Neuronal stem cell (in vitro differentiated cells): ENCODE measurements at regions not wholly inside any gene's neighbourhood (a gene's known extent, or its start where the extent isn't known, plus 50 kb on each side); places are given as distances from the start of the nearest gene placed in this dataset.

Source experiments
- DNase-seq: peaks from one replicate; pipeline ENCODE4 v3.0.0-alpha.2; 2013; ENCODE audit warnings: low spot score
- H2AFZ ChIP-seq: one replicate; pipeline ENCODE4 v1.6.1; 2013; ENCODE audit warnings: mild to moderate bottlenecking, low read length, inconsistent platforms
- H2AK5ac ChIP-seq: 2 replicates; pipeline ENCODE4 v1.6.1; 2013; ENCODE audit warnings: low read depth, mild to moderate bottlenecking, inconsistent platforms, low read length, moderate library complexity, mixed read lengths
- H2BK120ac ChIP-seq: 2 replicates; pipeline ENCODE4 v1.6.1; 2013; ENCODE audit warnings: low read depth, mild to moderate bottlenecking, inconsistent platforms, low read length, moderate library complexity, mixed read lengths
- H2BK12ac ChIP-seq: one replicate; pipeline ENCODE4 v1.6.1; 2013; ENCODE audit warnings: low read length, inconsistent platforms
- H2BK15ac ChIP-seq: 2 replicates; pipeline ENCODE4 v1.6.1; 2013; ENCODE audit warnings: mild to moderate bottlenecking, low read length, inconsistent platforms, mixed read lengths
- H2BK5ac ChIP-seq: one replicate; pipeline ENCODE4 v1.6.1; 2013; ENCODE audit warnings: inconsistent platforms, mild to moderate bottlenecking, low read length, moderate library complexity
- H3K14ac ChIP-seq: one replicate; pipeline ENCODE4 v1.6.1; 2013; ENCODE audit warnings: low read length, inconsistent platforms
- H3K18ac ChIP-seq: 2 replicates; pipeline ENCODE4 v1.6.1; 2013; ENCODE audit warnings: low read length, inconsistent platforms
- H3K23ac ChIP-seq: 2 replicates; pipeline ENCODE4 v1.6.1; 2013; ENCODE audit warnings: low read depth, mild to moderate bottlenecking, mixed read lengths, low read length, inconsistent platforms; ENCODE audit not compliant: poor library complexity
- H3K27ac ChIP-seq: replicated peaks from 3 replicates; pipeline ENCODE4 v1.5.1; 2013; ENCODE audit warnings: low read length, inconsistent platforms
- H3K27me3 ChIP-seq, 3 experiments: 2 replicates each; pipeline ENCODE4 v1.6.1; 2013; ENCODE audit warnings: low read length in 3 of 3, mild to moderate bottlenecking in 2 of 3, inconsistent platforms in 1 of 3, low read depth in 1 of 3, mixed read lengths in 1 of 3, moderate library complexity in 1 of 3; ENCODE audit not compliant: control insufficient read depth in 3 of 3, insufficient read depth in 3 of 3
- H3K36me3 ChIP-seq, 2 donors: replicated peaks in 1 of 2; 2 replicates each; pipeline ENCODE4 v1.6.1; 2013; ENCODE audit warnings: low read length in 2 of 2; ENCODE audit not compliant: control insufficient read depth in 2 of 2, insufficient read depth in 2 of 2
- H3K4ac ChIP-seq: 2 replicates; pipeline ENCODE4 v1.6.1; 2013; ENCODE audit warnings: inconsistent platforms, mild to moderate bottlenecking, low read length, moderate library complexity
- H3K4me1 ChIP-seq, 2 donors: 1 replicate in 1 of 2; 2 replicates in 1 of 2; pipeline ENCODE4 v1.6.1; 2013; ENCODE audit warnings: low read length in 2 of 2, low read depth in 1 of 2; ENCODE audit not compliant: control insufficient read depth in 2 of 2, insufficient read depth in 1 of 2
- H3K4me2 ChIP-seq: one replicate; pipeline ENCODE4 v1.6.1; 2013; ENCODE audit warnings: mild to moderate bottlenecking, low read length, inconsistent platforms; ENCODE audit not compliant: insufficient read depth, poor library complexity, severe bottlenecking
- H3K4me3 ChIP-seq, 2 donors: 2 replicates each; pipeline ENCODE4 v1.5.1; 2013; ENCODE audit warnings: low read length in 2 of 2, mild to moderate bottlenecking in 2 of 2, inconsistent platforms in 1 of 2, moderate library complexity in 1 of 2
- H3K79me1 ChIP-seq: one replicate; pipeline ENCODE4 v1.6.1; 2013; ENCODE audit warnings: low read depth, mild to moderate bottlenecking, inconsistent platforms, low read length, moderate library complexity
- H3K9ac ChIP-seq: one replicate; pipeline ENCODE4 v1.6.1; 2013; ENCODE audit warnings: mild to moderate bottlenecking, low read depth, low read length, inconsistent platforms; ENCODE audit not compliant: poor library complexity
- H3K9me3 ChIP-seq, 2 donors: replicated peaks in 1 of 2; 2 replicates each; pipeline versions ENCODE3 to v1.6.1; 2013; ENCODE audit warnings: low read length in 2 of 2, mild to moderate bottlenecking in 2 of 2, inconsistent platforms in 1 of 2, low read depth in 1 of 2, mixed read lengths in 1 of 2, moderate library complexity in 1 of 2; ENCODE audit not compliant: control insufficient read depth in 2 of 2, insufficient read depth in 1 of 2
- H4K8ac ChIP-seq: one replicate; pipeline ENCODE4 v1.6.1; 2013; ENCODE audit warnings: low read depth, mild to moderate bottlenecking, inconsistent platforms, low read length, moderate library complexity
- H4K91ac ChIP-seq: one replicate; pipeline ENCODE4 v1.6.1; 2013; ENCODE audit warnings: low read length, low read depth, mild to moderate bottlenecking, inconsistent platforms; ENCODE audit not compliant: poor library complexity
- WGBS, 2 donors: extraction: QIAGEN DNeasy Blood & Tissue Kit; methylation state at CpG; one replicate each; pipeline ENCODE4 v1.1.7; 2013; ENCODE audit warnings: missing lambda C conversion rate in 2 of 2, mixed read lengths in 1 of 2; ENCODE audit not compliant: insufficient read length in 2 of 2, insufficient replicate concordance in 1 of 2; ENCODE audit errors: extremely low coverage in 2 of 2; 5-methylcytosine and 5-hydroxymethylcytosine counted together

DNA sequence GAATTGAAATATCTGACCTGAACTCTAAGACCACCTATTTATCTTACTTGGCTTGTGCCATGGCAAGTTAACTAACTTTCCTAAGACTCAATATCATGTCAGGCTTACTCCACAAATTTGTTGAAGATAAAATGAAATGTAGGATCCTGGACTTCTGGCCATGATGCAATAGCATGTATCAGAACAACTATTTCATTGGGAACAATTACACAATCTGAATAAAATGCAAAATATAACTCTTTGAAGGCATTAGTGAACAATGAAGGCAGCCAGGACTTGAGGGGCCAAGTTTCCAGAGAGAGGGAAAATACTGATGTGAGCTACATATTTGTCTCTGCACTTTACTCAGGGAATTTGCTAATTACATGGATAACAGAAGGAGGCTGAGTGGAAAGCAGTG lies 476.5 kb upstream of the ACVR2A start:
- H3K9ac ChIP-seq, result no peak overlapping the region
- H3K4ac ChIP-seq, result no peak overlapping the region
- no peaks in the 10 kb centered on the region for H3K79me1 ChIP-seq
- H3K4me3 ChIP-seq, result no peak overlapping the region
- no peaks in the 10 kb centered on the region for H3K27me3 ChIP-seq
- no peak overlapping the region for H2BK12ac ChIP-seq
- H2AK5ac ChIP-seq, result no peak overlapping the region
- H3K14ac ChIP-seq, result no peak overlapping the region
- H2AFZ ChIP-seq, result no peak overlapping the region
- H3K18ac ChIP-seq, result no peak overlapping the region
- H3K23ac ChIP-seq, result no peak overlapping the region
- H2BK120ac ChIP-seq, result no peak overlapping the region
- no peaks in the 10 kb centered on the region for H3K9me3 ChIP-seq
- H3K36me3 ChIP-seq, result no peaks in the 10 kb centered on the region
- H3K4me2 ChIP-seq, result no peak overlapping the region
- H4K8ac ChIP-seq, result no peak overlapping the region
- H3K27ac ChIP-seq, result no peak overlapping the region
- no peak for DNase-seq
- H2BK5ac ChIP-seq, result no peak overlapping the region
- H3K4me1 ChIP-seq, result no peaks in the 10 kb centered on the region
- H4K91ac ChIP-seq, result no peak overlapping the region
- no peak overlapping the region for H2BK15ac ChIP-seq

- H3K23ac ChIP-seq, result no peak overlapping the region
- no peak overlapping the region for H3K14ac ChIP-seq
- peak overlapping the region; percentile 34 for H2AFZ ChIP-seq
- no peak overlapping the region for H3K4me2 ChIP-seq
- H2BK15ac ChIP-seq, result no peak overlapping the region
- H4K8ac ChIP-seq, result no peak overlapping the region
- no peaks in the 10 kb centered on the region for H3K9me3 ChIP-seq
- H4K91ac ChIP-seq, result no peak overlapping the region
- H3K4me1 ChIP-seq, result no peaks in the 10 kb centered on the region
- H3K4me3 ChIP-seq, result no peak overlapping the region
- H3K27me3 ChIP-seq, result no peaks in the 10 kb centered on the region
- H2BK5ac ChIP-seq, result no peak overlapping the region
- H3K27ac ChIP-seq, result no peak overlapping the region
- DNase-seq, result no peak
- H2BK120ac ChIP-seq, result no peak overlapping the region
- no peak overlapping the region for H3K4ac ChIP-seq
- H2BK12ac ChIP-seq, result no peak overlapping the region
- no CpG with 5 or more reads among the region's 6 CpGs for WGBS, 2 donors
- H3K18ac ChIP-seq, result no peak overlapping the region
- no peaks in the 10 kb centered on the region for H3K36me3 ChIP-seq
- H2AK5ac ChIP-seq, result no peak overlapping the region
- H3K9ac ChIP-seq, result no peak overlapping the region
- H3K79me1 ChIP-seq, result no peaks in the 10 kb centered on the region
Observed at GRCh38 chr2:147366279-147366678, 478.6 kb upstream of the ACVR2A start.

DNA sequence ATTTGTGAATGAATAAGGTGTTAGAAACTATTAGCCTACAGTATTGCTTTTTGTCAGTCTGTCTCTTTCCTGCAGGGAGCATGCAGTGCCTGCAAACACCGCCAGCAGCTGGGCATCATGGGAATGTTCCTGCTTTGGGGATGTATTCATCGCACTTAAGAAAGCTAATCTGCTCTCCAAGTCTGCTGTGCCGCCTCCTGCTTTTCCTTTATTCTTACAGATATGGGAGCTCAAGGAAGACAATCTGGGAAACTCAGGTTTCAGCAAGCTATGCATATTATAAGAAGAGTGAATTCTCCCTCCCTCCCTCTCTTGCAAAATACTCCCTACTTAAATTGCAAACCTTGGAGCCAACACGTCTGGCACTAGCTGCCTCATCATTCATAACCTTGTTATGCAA lies 479.2 kb upstream of the ACVR2A start:
- no peak overlapping the region for H3K14ac ChIP-seq
- no peak overlapping the region for H3K27ac ChIP-seq
- H4K91ac ChIP-seq, result no peak overlapping the region
- H3K4me2 ChIP-seq, result no peak overlapping the region
- peak overlapping the region; percentile 34 for H2AFZ ChIP-seq
- H2BK12ac ChIP-seq, result no peak overlapping the region
- no peak for DNase-seq
- no peaks in the 10 kb centered on the region for H3K9me3 ChIP-seq
- no peaks in the 10 kb centered on the region for H3K27me3 ChIP-seq
- no peak overlapping the region for H4K8ac ChIP-seq
- no peaks in the 10 kb centered on the region for H3K36me3 ChIP-seq
- H2BK15ac ChIP-seq, result no peak overlapping the region
- H3K4me3 ChIP-seq, result no peak overlapping the region
- no peak overlapping the region for H2BK5ac ChIP-seq
- H3K79me1 ChIP-seq, result no peaks in the 10 kb centered on the region
- no peak overlapping the region for H3K18ac ChIP-seq
- no CpG with 5 or more reads among the region's 4 CpGs for WGBS, 2 donors
- no peak overlapping the region for H3K4ac ChIP-seq
- no peaks in the 10 kb centered on the region for H3K4me1 ChIP-seq
- H2BK120ac ChIP-seq, result no peak overlapping the region
- no peak overlapping the region for H3K9ac ChIP-seq
- H2AK5ac ChIP-seq, result no peak overlapping the region
- H3K23ac ChIP-seq, result no peak overlapping the region

DNA sequence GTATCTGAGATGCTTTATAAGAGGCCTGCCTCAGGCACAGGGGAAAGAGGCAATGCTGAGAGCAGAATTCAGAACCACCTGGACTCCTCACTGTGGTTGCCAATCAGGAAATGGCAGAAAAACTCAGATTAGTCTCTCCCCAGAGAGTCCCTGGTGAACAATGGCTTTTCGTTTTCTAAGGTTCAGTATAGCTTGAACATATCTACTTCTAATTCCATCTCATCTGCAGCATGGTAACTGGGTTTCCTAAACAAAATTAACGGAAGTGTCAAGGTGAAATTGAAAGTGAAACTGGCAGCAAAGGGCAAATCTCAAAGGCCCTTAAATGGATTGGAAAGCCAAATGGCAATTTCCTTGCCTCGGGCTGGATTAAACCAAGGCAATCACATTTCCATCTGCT lies 480.2 kb upstream of the ACVR2A start:
- Histone ChIP-seq H3K14ac (no peak overlapping the region), H3K36me3 (no peaks in the 10 kb centered on the region), H3K9ac (no peak overlapping the region), H3K9me3 (no peaks in the 10 kb centered on the region), H3K4me2 (no peak overlapping the region), H3K4me1 (no peaks in the 10 kb centered on the region), H2BK12ac (no peak overlapping the region), H2BK120ac (no peak overlapping the region), H3K27ac (no peak overlapping the region), H3K23ac (no peak overlapping the region), H4K91ac (no peak overlapping the region), H2AFZ (peak overlapping the region; percentile 41), H2BK5ac (no peak overlapping the region), H2AK5ac (no peak overlapping the region), H3K79me1 (no peaks in the 10 kb centered on the region), H4K8ac (no peak overlapping the region), H2BK15ac (no peak overlapping the region), H3K4ac (no peak overlapping the region), H3K4me3 (no peak overlapping the region), H3K18ac (no peak overlapping the region), H3K27me3 (no peaks in the 10 kb centered on the region)
- DNase-seq, result no peak
- WGBS, 2 donors, result no CpG with 5 or more reads among the region's 3 CpGs
